MCF 10A (cell line): ENCODE measurements at regions not wholly inside any gene's neighbourhood (a gene's known extent, or its start where the extent isn't known, plus 50 kb on each side); places are given as distances from the start of the nearest gene placed in this dataset.

Experiments used
- BruUV-seq: library from RNA; stranded (reverse); fragments of 400-500 nt; replicated peaks from 2 replicates; lab custom pipeline; 2021; lab: Mats Ljungman, UMichigan
- CTCF ChIA-PET: fragments of 300-600 bp; sonication (Branson Sonifier 250); formaldehyde crosslinking; extraction: SDS; loops from one replicate; lab custom pipeline; 2021; ENCODE audit warnings: antibody characterized with exemption, inconsistent platforms; lab: Yijun Ruan, JAX
- POLR2A ChIA-PET: fragments of 300-600, 350-650 bp; sonication (Branson Sonifier 250); formaldehyde crosslinking; extraction: SDS; loops from one replicate; lab custom pipeline; 2020; ENCODE audit warnings: antibody characterized with exemption, inconsistent platforms; lab: Yijun Ruan, JAX
- DNase-seq: peaks from one replicate; pipeline ENCODE4 v3.0.0-alpha.2; 2018; ENCODE audit not compliant: unreplicated experiment
- H3K27ac Mint-ChIP-seq: one replicate; pipeline ENCODE4 v1.8.0; 2022; ENCODE audit warnings: mild to moderate bottlenecking, low read depth, mixed read lengths; ENCODE audit not compliant: unreplicated experiment
- H3K27me3 Mint-ChIP-seq: one replicate; pipeline ENCODE4 v1.8.0; 2022; ENCODE audit warnings: mixed read lengths; ENCODE audit not compliant: insufficient read depth, unreplicated experiment
- H3K36me3 Mint-ChIP-seq: one replicate; pipeline ENCODE4 v1.8.0; 2022; ENCODE audit warnings: mild to moderate bottlenecking, moderate library complexity, mixed read lengths; ENCODE audit not compliant: insufficient read depth, unreplicated experiment
- H3K4me1 Mint-ChIP-seq: one replicate; pipeline ENCODE4 v1.8.0; 2022; ENCODE audit warnings: mixed read lengths; ENCODE audit not compliant: insufficient read depth, unreplicated experiment
- H3K4me3 Mint-ChIP-seq: one replicate; pipeline ENCODE4 v1.8.0; 2022; ENCODE audit warnings: mild to moderate bottlenecking, moderate library complexity, mixed read lengths; ENCODE audit not compliant: unreplicated experiment
- H3K9me3 Mint-ChIP-seq: one replicate; pipeline ENCODE4 v1.8.0; 2022; ENCODE audit warnings: mixed read lengths; ENCODE audit not compliant: unreplicated experiment
- CTCF ChIP-seq: fragments of 200-600 bp; IDR thresholded peaks from one replicate; pipeline ENCODE4 v1.8.0; 2022; ENCODE audit warnings: antibody characterized with exemption, mild to moderate bottlenecking; ENCODE audit not compliant: unreplicated experiment
- intact Hi-C: fragments of 100-400 bp; cut with micrococcal nuclease; formaldehyde crosslinking; loops from 2 replicates; pipeline ENCODE4 v1.14.1; 2022

GRCh38 chr5:5783021-5783420 lies 360.5 kb downstream of the ICE1 start:
- Mint-ChIP-seq H3K9me3 (peaks cover 5% of the 10 kb centered on the region), H3K27me3 (no peaks in the 10 kb centered on the region), H3K27ac (no peak overlapping the region), H3K4me1 (peaks cover 4% of the 10 kb centered on the region), H3K36me3 (peaks cover 4% of the 10 kb centered on the region), H3K4me3 (no peak overlapping the region)
- TF ChIP-seq CTCF, result no peak
- ChIA-PET CTCF (no interaction called here), POLR2A (no interaction called here)
- intact Hi-C loops, result no loop called here
- DNase-seq, result no peak
- BruUV-seq, result no TSS peak

GRCh38 chr5:5782402-5782801 lies 359.9 kb downstream of the ICE1 start:
- Mint-ChIP-seq H3K36me3 (peaks cover 2% of the 10 kb centered on the region), H3K4me1 (peaks cover 4% of the 10 kb centered on the region), H3K27ac (no peak overlapping the region), H3K27me3 (no peaks in the 10 kb centered on the region), H3K4me3 (no peak overlapping the region), H3K9me3 (peaks cover 5% of the 10 kb centered on the region)
- no peak for TF ChIP-seq CTCF
- no TSS peak for BruUV-seq
- intact Hi-C loops, result no loop called here
- ChIA-PET CTCF (no interaction called here), POLR2A (no interaction called here)
- DNase-seq, result no peak

- H3K36me3 Mint-ChIP-seq, result no peaks in the 10 kb centered on the region
- peaks cover under 1% of the 10 kb centered on the region for H3K9me3 Mint-ChIP-seq
- BruUV-seq, result no TSS peak
- ChIA-PET POLR2A (no interaction called here), CTCF (no interaction called here)
- no peaks in the 10 kb centered on the region for H3K27me3 Mint-ChIP-seq
- H3K4me3 Mint-ChIP-seq, result no peak overlapping the region
- intact Hi-C loops, result no loop called here
- no peak overlapping the region for H3K27ac Mint-ChIP-seq
- DNase-seq, result no peak
- peaks cover 4% of the 10 kb centered on the region for H3K4me1 Mint-ChIP-seq
- no peak for TF ChIP-seq CTCF
Measured at GRCh38 chr5:5781335-5781734, 358.9 kb downstream of the ICE1 start.

DNA sequence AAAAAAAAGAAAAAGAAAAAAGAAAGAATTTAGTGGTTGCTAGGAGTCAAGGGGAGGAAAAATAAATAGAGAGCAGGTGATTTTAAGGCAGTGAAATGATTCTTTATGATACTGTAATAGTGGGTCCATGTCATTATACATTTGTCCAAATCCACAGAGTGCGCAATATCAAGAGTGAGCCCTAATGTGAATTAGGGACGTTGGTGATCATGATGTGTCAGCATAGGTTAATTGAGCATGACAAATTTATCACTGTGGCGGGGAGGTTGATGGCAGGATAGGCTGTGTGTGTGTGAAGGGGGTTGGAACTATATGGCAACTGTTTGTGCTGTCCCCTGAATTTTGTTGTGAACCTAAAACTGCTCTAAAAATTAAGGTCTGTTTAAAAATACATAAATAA lies 357.8 kb downstream of the ICE1 start:
- Mint-ChIP-seq H3K27me3 (no peaks in the 10 kb centered on the region), H3K4me1 (peaks cover 4% of the 10 kb centered on the region), H3K9me3 (peaks cover 4% of the 10 kb centered on the region), H3K36me3 (no peaks in the 10 kb centered on the region), H3K4me3 (no peak overlapping the region), H3K27ac (no peak overlapping the region)
- TF ChIP-seq CTCF, result no peak
- ChIA-PET CTCF (interaction anchor here (0.6 kb wide), 1 partner anchor 32 kb away, joined by 3 read pairs; no protein-coding TSS in a partner anchor), POLR2A (no interaction called here)
- no peak for DNase-seq
- BruUV-seq, result no TSS peak
- intact Hi-C loops, result no loop called here
